RCC 7860 (cell line): ENCODE measurements at regions not wholly inside any gene's neighbourhood (a gene's known extent, or its start where the extent isn't known, plus 50 kb on each side); places are given as distances from the start of the nearest gene placed in this dataset.

Experiments used
- DNase-seq: peaks from one replicate; pipeline ENCODE4 v3.0.0-alpha.2; 2015; ENCODE audit warnings: low spot score
- FAIRE-seq: peaks from 2 replicates; lab custom pipeline; 2012; peaks lifted over from hg19 to GRCh38; lab: Jason Lieb, UNC

GRCh38 chr16:79543219-79543618 is 57.3 kb downstream of the MAF start:
- DNase-seq (no peak), FAIRE-seq (no peak)

DNA sequence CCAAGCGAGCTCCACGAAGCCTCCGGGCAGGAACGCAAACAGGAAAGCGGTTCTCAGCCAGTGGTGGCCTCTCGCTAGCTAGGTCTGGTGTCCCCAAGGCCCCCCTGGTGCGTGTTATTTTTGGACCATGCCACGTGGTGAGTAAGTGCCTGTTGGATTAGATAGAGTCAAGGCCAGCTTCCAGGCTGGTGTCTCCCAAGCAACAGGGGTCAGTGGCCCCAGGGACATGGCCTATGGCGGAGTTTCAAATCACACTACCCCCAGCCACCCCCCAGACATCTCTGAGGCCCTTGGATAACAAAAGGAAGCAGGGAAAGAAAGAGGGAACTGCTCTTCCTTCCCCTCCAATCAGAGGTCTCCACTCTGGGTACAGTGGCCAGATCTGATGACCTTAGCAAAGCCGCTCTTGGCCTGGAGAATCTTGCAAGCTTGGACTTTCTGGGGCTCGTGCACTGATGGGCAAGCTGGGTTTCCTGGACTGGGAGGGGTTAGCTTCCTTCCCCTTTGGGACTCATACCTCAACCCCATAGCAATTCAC is 58.2 kb downstream of the MAF start:
- DNase-seq = no peak
- no peak for FAIRE-seq

GRCh38 chr16:79540825-79541595 is 59.5 kb downstream of the MAF start:
- FAIRE-seq = no peak
- no peak for DNase-seq

- FAIRE-seq = no peak
- DNase-seq = no peak
Observed at GRCh38 chr16:79537584-79537983, 63.0 kb downstream of the MAF start.

DNA sequence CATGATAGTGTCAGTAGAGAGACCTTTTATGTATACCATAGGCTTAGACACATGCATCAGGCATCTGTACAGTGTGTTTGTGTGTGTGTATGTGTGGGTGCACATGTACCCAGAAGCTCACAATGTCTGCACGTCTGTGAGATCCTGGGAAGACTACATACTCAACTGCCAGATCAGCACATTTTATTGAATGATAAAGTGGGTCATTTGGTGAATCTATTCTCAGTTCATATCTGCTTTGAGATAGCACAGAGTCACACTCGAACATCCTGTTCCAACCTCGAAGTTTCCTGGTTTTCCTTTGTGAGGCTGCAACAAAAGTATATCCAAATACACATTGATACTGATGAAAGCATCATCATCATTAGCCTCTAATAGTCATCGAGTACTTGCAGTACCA is 63.6 kb downstream of the MAF start:
- FAIRE-seq = no peak

GRCh38 chr16:79535130-79535529 is 65.4 kb downstream of the MAF start:
- DNase-seq = no peak
- no peak for FAIRE-seq

More for the DNA sequence above, 63.6 kb downstream of the MAF start:
- no peak for DNase-seq

DNA sequence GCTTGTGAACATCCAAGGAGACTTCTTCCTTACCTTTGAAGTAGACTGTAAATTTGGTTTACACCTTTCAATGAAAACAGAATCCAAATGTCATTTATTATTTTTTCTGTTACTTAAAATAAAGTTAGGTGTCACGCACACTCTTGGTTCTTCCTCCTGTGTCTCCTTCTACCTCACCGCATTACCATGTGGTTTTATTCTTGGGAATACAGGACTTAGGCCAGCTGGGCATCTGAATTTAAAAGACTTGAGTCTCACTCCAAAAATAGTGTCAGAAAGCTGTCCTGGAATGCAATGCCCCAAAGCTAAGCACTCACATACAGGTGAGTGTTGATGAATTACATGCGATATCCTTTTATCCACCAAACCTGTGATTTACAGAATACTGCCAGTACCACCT is 66.4 kb downstream of the MAF start:
- FAIRE-seq (no peak), DNase-seq (no peak)

DNA sequence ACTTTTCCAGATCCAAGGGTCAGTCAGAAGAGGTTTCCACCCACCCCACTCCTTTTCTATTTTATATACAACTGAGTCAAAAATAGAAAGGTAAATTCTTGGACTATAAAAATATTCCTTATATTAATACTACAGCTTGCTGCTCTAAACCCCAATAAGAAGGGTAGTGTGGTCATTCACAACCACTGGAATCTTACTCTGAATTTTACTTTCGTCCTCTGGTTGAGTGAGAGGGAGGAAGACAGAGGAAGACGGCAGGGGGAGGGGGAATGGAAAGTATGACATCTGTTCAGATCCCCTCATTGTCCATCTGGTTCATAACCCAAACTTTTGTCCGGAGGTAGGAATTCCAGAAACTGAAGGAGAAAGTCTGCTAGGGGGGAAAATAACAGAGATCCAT is 67.2 kb downstream of the MAF start:
- no peak for DNase-seq
- no peak for FAIRE-seq

- DNase-seq = peak; percentile 7
Observed at GRCh38 chr16:79532785-79533184, 67.8 kb downstream of the MAF start.

GRCh38 chr16:79532273-79532672 is 68.3 kb downstream of the MAF start:
- no peak for FAIRE-seq

More at GRCh38 chr16:79532785-79533184, 67.8 kb downstream of the MAF start:
- FAIRE-seq = peak; percentile 14

GRCh38 chr16:79528338-79528737 is 72.2 kb downstream of the MAF start:
- DNase-seq = no peak
- FAIRE-seq = no peak

More at GRCh38 chr16:79532273-79532672, 68.3 kb downstream of the MAF start:
- no peak for DNase-seq

DNA sequence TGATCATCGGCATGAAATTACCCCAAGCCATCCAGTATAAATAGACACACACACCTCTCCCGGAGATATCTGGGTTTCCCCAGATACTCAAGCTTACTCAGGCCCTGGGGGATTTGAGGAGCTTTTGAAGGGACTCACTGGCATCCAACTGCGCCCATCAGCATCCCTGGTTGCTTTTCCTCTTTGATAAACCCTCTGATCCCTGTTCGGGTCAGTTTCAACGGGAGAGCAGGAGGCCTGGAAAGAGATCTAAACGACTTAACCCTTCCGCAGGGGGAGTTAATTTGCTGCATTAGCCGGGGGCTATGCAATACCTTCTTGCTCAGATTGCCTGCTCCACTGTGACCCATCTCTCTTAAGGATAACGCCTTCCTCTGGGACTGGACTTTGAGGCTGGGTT is 76.6 kb downstream of the MAF start:
- no peak for FAIRE-seq
- DNase-seq = no peak

DNA sequence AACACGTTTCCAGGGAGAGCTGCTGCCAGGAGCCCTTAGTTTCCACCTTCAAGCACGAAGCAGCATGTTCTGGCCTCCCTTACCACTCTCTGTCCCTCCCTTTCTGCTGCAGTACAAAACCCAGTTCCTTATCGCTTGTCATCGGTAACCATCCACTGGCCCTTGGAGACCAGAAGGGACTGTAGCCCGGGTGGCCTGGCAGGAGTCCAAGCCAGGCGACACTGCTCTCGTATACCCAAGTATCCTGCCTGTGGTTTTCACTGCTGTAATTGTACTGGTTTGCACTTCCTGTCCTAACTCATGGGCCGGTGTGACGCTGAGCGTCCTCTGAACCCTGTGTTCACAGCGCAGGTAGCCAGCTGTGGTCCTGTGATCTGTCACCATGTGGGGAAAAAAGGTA is 81.1 kb downstream of the MAF start:
- DNase-seq (no peak), FAIRE-seq (no peak)

DNA sequence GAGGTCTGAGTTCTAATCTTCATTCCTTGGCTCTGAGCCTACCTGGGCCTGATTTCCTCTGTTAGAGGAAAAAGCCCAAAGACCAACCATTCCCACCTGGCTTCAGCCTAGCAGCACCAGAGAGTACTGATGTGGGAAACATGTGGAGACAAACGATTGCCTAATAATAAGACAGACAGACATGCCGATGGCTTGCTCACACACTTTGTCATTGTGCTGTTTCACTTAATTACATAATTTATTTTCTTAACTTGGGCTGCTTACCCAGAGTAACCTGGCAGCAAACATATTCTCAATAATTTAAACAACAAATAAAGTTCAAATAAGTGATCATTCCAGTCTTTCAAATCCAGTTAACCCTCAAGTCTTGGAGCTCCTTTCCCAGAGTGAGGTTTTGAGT is 83.4 kb downstream of the MAF start:
- DNase-seq (no peak), FAIRE-seq (no peak)

DNA sequence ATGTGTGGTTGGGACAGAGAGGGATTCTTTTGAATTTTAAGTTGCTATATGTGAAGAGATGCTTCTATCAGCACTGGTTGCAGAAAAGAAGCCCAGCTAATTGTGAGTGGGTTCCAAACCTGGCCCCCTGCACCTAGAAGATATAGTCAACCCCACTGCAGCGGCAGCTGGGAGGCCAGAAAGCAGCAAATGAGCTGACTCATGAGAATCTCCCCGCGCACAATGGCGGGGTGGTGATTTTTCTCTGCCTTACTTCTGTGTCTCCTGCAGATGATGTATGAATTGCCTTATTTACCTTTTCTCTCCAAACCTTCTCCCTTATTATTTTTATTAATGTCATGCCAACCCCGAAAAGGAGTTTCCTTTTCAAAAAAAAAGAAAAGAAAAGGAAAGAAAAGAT is 89.7 kb downstream of the MAF start:
- no peak for FAIRE-seq
- no peak for DNase-seq

GRCh38 chr16:79509906-79510305 is 90.6 kb downstream of the MAF start:
- DNase-seq (no peak), FAIRE-seq (no peak)

- DNase-seq = no peak
- FAIRE-seq = no peak
Observed at GRCh38 chr16:79509211-79509631, 91.3 kb downstream of the MAF start.

GRCh38 chr16:79508294-79508693 is 92.2 kb downstream of the MAF start:
- no peak for DNase-seq
- no peak for FAIRE-seq

GRCh38 chr16:79505344-79505743 is 95.2 kb downstream of the MAF start:
- DNase-seq (no peak), FAIRE-seq (no peak)

- FAIRE-seq (no peak), DNase-seq (no peak)
Observed at GRCh38 chr16:79503511-79503910, 97.0 kb downstream of the MAF start.

DNA sequence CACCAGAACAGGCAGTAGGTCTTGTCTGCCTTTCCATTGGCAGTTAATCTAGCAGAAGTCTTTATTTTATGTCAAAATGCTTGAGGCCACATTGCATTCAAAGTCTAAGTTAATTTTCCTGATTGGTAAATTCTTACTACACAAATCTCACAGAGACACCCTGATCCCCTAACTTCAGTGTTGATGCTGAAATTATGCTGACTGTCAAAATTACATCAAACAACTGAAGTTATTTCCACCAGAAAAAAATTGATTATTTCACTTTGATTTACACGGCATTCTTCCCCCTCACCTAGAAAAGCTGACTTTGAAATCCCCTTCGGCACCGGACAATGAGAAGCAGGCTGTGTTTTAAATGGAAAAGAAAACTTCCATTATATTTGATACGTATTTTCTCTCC is 99.1 kb downstream of the MAF start:
- FAIRE-seq = no peak

DNA sequence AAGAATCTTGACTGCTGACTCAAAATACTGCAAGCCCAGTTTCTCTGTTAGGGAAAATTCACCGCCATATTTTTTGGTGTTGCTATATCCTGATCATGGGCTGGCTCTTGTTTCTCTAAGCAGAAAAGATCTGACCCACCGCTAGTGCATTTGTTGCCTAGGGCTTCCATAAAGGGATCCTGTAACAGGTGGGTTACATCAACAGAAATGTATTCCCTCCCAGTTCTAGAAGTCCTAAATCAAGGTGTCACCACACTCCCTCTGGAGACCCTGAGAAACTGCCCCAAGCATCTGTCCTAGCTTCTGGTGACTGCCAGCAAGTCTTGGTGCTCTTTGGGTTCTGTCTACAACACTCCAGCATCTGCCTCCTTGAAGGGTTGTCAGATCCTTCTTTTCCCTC is 99.7 kb downstream of the MAF start:
- DNase-seq (no peak), FAIRE-seq (no peak)

More for the DNA sequence above, 99.1 kb downstream of the MAF start:
- DNase-seq = no peak

- DNase-seq (no peak), FAIRE-seq (no peak)
Observed at GRCh38 chr16:79500286-79500685, 100.3 kb downstream of the MAF start.
